Upper lobe of left lung (tissue), 4 donors: ENCODE measurements at regions not wholly inside any gene's neighbourhood (a gene's known extent, or its start where the extent isn't known, plus 50 kb on each side); places are given as distances from the start of the nearest gene placed in this dataset.

Experiments
- CTCF ChIP-seq, 6 experiments: fragments of 450-650 bp in 4 of 6; fragments of 200-600 bp in 2 of 6; sonication (generic) in 2 of 6; IDR thresholded peaks; one replicate each; pipeline ENCODE4 v1.5.1; 2016 to 2019; ENCODE audit warnings: antibody characterized with exemption in 6 of 6
- EP300 ChIP-seq, 4 donors: sonication (generic); formaldehyde crosslinking; IDR thresholded peaks; one replicate each; pipeline ENCODE4 v1.5.1; 2017; ENCODE audit warnings: antibody characterized with exemption in 4 of 4, control low read depth in 2 of 4
- POLR2A ChIP-seq, 4 donors: fragments of 450-650 bp; IDR thresholded peaks; one replicate each; pipeline ENCODE4 v1.5.1; 2016 to 2017; ENCODE audit warnings: antibody characterized with exemption in 4 of 4, mild to moderate bottlenecking in 2 of 4

- TF ChIP-seq EP300 (IDR thresholded peaks at IDR 0.05) (no peak), CTCF (IDR thresholded peaks at IDR 0.05) (no peak), POLR2A (IDR thresholded peaks at IDR 0.05) (no peak)
These were observed 239.3 kb upstream of the PLPP4 start for GRCh38 chr10:120217736-120218135.
